ENCODE measurements at regions not wholly inside any gene's neighbourhood (a gene's known extent, or its start where the extent isn't known, plus 50 kb on each side); places are given as distances from the start of the nearest gene placed in this dataset.

DNA sequence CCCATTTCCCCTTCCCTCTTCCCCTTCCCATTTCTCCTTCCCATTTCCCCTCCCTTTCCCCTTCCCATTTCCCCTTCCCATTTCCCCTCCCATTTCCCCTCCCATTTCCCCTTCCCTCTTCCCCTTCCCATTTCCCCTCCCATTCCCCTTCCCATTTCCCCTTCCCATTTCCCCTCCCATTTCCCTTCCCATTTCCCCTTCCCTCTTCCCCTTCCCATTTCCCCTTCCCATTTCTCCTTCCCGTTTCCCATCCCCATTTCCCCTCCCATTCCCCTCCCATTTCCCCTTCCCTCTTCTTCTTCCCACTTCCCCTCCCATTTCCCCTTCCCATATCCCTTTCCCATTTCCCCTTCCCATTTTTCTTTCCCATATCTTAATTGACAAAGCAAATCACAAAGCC lies 109.0 kb downstream of the OLFM1 start:
- no peak for DNase-seq (ENCODE audit: low spot score)
- TF ChIP-seq, protein P1, sequence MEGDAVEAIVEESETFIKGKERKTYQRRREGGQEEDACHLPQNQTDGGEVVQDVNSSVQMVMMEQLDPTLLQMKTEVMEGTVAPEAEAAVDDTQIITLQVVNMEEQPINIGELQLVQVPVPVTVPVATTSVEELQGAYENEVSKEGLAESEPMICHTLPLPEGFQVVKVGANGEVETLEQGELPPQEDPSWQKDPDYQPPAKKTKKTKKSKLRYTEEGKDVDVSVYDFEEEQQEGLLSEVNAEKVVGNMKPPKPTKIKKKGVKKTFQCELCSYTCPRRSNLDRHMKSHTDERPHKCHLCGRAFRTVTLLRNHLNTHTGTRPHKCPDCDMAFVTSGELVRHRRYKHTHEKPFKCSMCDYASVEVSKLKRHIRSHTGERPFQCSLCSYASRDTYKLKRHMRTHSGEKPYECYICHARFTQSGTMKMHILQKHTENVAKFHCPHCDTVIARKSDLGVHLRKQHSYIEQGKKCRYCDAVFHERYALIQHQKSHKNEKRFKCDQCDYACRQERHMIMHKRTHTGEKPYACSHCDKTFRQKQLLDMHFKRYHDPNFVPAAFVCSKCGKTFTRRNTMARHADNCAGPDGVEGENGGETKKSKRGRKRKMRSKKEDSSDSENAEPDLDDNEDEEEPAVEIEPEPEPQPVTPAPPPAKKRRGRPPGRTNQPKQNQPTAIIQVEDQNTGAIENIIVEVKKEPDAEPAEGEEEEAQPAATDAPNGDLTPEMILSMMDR (IDR thresholded peaks at IDR 0.05; ENCODE audit: extremely low read depth, missing control alignments): no peak

DNA sequence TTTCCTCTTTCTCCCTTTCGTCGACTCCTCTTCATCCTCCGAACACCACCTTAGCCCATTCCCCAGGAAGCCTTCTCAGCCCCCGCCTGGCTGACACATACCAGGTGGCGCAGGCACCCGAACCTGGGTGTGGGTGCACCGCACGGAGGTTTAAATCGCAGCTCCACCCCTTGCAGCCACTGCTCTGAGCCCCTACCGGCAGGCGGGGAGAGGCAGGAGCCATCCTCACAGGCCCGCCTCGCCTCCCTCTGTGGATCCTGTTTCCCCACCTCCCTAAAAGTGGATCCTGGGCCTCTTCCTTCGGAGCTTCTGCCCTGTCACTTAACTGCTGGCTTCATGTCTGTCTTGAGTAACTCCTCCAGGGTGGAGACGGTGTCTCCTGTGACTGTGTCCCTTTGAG lies 110.7 kb downstream of the OLFM1 start:
- TF ChIP-seq, protein P1 (IDR thresholded peaks at IDR 0.05; ENCODE audit: extremely low read depth, missing control alignments): no peak
- no peak for DNase-seq (ENCODE audit: low spot score)

DNA sequence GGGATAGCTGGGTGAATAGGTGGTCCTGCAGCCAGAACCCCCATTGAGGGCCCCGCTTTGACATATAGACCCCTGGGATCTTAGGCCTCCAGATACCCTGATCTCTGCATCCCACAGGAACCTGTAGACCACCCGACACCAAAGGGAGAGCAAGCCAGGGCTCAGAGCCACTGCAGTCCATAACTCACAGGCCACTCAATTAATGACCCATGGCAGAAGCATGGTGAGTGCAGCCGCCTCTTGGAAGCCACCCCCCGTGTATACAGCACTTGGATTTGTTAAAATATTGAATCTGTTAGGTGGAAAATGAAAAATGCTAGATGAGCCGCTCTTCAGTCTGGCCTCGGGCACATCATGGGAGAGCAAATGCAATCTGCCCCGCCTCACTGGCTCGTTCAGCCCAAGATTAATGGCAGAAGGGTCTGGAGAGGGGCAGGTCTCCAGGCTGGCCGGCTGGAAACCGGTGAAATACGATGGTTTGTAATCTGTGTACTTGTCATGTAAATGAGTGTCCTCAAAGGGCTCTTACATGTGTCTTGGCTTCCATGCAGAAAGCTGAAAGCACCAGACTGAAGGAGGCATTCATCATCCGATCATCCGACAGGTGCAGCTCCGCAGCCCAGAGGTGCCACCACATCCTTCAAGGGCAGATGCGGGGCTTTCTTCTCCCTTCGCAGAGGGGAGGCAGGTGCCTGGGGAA lies 111.3 kb downstream of the OLFM1 start:
- DNase-seq (ENCODE audit: low spot score): no peak
- TF ChIP-seq, protein P1 (IDR thresholded peaks at IDR 0.05; ENCODE audit: extremely low read depth, missing control alignments): no peak

DNA sequence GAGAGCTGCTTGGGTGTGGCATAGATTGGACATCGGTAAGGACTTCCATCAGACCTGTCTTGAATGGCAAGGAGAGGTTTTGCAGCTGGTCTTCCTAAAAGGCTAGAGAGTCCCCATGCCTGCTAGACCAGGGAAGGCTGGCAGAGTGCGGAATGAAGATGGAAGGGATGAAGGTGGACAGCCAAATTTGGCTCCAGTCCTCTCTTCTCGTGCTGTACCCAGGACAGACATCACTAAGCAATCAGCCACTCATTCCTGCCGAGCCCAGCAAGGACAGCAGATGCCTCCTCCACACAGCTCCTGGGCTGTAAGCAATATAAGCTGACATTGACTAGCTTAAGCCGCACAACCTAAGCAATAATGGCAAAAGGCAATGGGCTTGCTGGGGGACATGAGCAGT lies 112.0 kb downstream of the OLFM1 start:
- no peak for DNase-seq (ENCODE audit: low spot score)
- TF ChIP-seq, protein P1 (IDR thresholded peaks at IDR 0.05; ENCODE audit: extremely low read depth, missing control alignments): no peak

DNA sequence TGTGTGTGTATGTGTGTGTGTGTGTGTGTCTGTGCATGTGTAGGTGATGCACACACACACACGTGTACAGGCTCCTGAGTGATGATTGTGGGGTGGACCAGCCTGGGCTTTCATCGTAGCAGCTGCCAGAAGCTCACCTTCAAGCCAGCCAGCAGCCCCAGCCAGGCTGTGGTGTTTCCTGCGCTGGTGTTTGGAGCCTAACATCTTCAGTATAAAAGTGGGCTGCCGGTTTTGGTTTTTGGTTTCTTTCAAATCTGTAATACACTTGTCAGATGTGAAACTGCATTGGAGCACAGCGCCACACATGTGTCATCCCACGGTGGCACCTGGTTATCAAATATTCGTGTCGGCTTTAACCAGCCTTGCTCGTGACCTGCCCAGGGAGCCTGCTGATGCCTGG lies 114.2 kb downstream of the OLFM1 start:
- TF ChIP-seq, protein P1 (IDR thresholded peaks at IDR 0.05; ENCODE audit: extremely low read depth, missing control alignments): no peak

DNA sequence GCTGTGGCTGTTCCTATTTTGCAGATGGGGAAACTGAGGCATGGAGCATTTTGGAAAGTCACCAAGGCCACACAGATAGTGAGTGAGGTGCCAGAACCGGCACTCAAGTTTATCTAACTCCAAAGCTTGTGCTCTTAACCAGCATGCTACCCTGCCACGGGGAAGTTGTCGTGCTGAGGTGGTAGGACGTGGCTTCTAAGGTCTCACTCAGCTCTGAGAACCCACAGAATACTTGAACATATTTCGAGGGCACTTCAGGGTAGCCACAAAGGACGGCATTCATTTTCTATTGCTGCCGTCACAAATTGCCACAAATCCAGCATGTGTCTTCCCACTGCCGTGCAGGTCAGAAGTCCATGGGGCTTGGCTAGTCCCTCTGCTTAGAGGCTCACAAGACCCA lies 116.7 kb downstream of the OLFM1 start:
- TF ChIP-seq, protein P1 (IDR thresholded peaks at IDR 0.05; ENCODE audit: extremely low read depth, missing control alignments): no peak
- no peak for DNase-seq (ENCODE audit: low spot score)

More for the DNA sequence above, 114.2 kb downstream of the OLFM1 start:
- no peak for DNase-seq (ENCODE audit: low spot score)

DNA sequence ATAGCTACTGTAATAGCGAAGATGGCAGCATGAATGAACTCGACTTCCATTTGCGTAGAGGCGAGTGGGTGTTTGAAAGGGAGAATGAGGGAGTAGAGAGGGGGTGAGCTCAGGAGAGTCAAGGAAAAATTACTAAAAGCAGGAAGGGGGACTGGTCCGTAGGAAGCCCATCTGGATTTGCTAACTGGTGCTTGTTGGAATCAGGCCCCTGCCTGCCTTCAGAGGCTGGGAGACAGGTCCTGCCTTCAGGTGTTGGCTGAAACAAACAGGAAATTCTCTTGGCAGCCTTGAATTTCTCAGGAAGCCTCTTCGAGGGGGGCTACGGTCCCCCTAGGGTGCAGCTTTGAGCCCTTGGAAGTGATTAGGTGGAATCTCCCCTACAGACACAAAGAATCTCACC lies 121.7 kb downstream of the OLFM1 start:
- TF ChIP-seq, protein P1 (IDR thresholded peaks at IDR 0.05; ENCODE audit: extremely low read depth, missing control alignments): no peak
- no peak for DNase-seq (ENCODE audit: low spot score)
